ENCODE measurements at regions not wholly inside any gene's neighbourhood (a gene's known extent, or its start where the extent isn't known, plus 50 kb on each side); places are given as distances from the start of the nearest gene placed in this dataset.

DNA sequence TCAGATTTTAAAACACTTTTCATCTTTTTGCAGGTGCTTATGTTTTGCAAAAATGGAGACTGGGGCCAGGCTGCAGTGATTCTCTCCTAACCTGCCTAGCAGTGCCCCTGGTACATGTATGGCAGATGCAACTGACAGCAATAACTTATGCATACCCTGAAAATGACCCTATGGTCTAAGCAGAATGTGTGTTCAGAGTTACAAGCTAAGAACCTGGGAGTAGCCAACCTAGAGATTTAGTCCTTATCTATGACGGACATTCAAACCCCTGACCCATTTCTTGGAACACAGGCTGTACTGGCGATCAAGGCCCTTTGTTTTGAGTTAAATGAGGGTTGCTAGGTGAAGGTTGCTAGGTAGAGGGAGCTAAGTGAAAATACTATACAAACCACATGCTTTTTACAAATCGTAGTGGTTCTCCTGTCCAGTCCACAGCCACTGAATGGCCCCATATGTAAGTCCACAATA, 184.9 kb upstream of the SESN3 start:
- H2AFZ ChIP-seq (ENCODE audit: low read depth, low read length, poor library complexity, severe bottlenecking) = no peak overlapping the region
- ChIA-PET CTCF (no interaction called here), POLR2A (no interaction called here), RAD21 (ENCODE audit: low non-redundant PET in 1 of 2, low total read pairs in 2 of 2, uncharacterized antibody in 2 of 2, unreplicated experiment in 2 of 2) (no interaction called here)
- H3K4me2 ChIP-seq (ENCODE audit: low read length) = no peak overlapping the region
- no peak overlapping the region for H3K4me3 ChIP-seq (replicated peaks in 1 of 2; ENCODE audit: low read depth in 1 of 2, low read length in 2 of 2)
- no peak overlapping the region for H3K27ac ChIP-seq (ENCODE audit: low read depth, low read length)
- H3K27me3 ChIP-seq (ENCODE audit: insufficient read depth, low read length) = no peaks in the 10 kb centered on the region; the same call in 1 of the 2 replicates
- DNase-seq (ENCODE audit: low read depth, low spot score) (no peak), ATAC-seq (no peak)
- no peaks in the 10 kb centered on the region for H3K79me2 ChIP-seq (ENCODE audit: insufficient read depth, low read length)
- H3K36me3 ChIP-seq (ENCODE audit: control insufficient read depth in 1 of 2, insufficient read depth in 2 of 2, low read length in 2 of 2) = no peaks in the 10 kb centered on the region
- intact Hi-C loops (cut with micrococcal nuclease) = no loop called here
- H4K20me1 ChIP-seq (ENCODE audit: insufficient read depth) = no peaks in the 10 kb centered on the region
- H3K9ac ChIP-seq (ENCODE audit: low read length) = no peak overlapping the region
- H3K9me3 ChIP-seq (ENCODE audit: control insufficient read depth in 1 of 2, insufficient read depth in 1 of 2, low read depth in 1 of 2, low read length in 2 of 2) = no peaks in the 10 kb centered on the region
- no peaks in the 10 kb centered on the region for H3K4me1 ChIP-seq (ENCODE audit: control insufficient read depth in 1 of 2, insufficient read depth in 2 of 2, low read length in 2 of 2)
- no TSS peak for BruUV-seq (replicated peaks)
- TF ChIP-seq, protein P1, sequence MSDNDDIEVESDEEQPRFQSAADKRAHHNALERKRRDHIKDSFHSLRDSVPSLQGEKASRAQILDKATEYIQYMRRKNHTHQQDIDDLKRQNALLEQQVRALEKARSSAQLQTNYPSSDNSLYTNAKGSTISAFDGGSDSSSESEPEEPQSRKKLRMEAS (IDR thresholded peaks at IDR 0.05) = no peak
- TF ChIP-seq EZH2phosphoT487 (IDR thresholded peaks at IDR 0.05; ENCODE audit: borderline replicate concordance) = no peak
- no peak for TF ChIP-seq EGR1 (IDR thresholded peaks at IDR 0.05; ENCODE audit: low read depth)
- no peak for TF ChIP-seq SRF (IDR thresholded peaks at IDR 0.05; ENCODE audit: low read depth)
- TF ChIP-seq, protein P2, sequence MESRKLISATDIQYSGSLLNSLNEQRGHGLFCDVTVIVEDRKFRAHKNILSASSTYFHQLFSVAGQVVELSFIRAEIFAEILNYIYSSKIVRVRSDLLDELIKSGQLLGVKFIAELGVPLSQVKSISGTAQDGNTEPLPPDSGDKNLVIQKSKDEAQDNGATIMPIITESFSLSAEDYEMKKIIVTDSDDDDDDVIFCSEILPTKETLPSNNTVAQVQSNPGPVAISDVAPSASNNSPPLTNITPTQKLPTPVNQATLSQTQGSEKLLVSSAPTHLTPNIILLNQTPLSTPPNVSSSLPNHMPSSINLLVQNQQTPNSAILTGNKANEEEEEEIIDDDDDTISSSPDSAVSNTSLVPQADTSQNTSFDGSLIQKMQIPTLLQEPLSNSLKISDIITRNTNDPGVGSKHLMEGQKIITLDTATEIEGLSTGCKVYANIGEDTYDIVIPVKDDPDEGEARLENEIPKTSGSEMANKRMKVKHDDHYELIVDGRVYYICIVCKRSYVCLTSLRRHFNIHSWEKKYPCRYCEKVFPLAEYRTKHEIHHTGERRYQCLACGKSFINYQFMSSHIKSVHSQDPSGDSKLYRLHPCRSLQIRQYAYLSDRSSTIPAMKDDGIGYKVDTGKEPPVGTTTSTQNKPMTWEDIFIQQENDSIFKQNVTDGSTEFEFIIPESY (IDR thresholded peaks at IDR 0.05; ENCODE audit: extremely low read depth, insufficient replicate concordance, low read length) = no peak
- TF ChIP-seq, protein P3, sequence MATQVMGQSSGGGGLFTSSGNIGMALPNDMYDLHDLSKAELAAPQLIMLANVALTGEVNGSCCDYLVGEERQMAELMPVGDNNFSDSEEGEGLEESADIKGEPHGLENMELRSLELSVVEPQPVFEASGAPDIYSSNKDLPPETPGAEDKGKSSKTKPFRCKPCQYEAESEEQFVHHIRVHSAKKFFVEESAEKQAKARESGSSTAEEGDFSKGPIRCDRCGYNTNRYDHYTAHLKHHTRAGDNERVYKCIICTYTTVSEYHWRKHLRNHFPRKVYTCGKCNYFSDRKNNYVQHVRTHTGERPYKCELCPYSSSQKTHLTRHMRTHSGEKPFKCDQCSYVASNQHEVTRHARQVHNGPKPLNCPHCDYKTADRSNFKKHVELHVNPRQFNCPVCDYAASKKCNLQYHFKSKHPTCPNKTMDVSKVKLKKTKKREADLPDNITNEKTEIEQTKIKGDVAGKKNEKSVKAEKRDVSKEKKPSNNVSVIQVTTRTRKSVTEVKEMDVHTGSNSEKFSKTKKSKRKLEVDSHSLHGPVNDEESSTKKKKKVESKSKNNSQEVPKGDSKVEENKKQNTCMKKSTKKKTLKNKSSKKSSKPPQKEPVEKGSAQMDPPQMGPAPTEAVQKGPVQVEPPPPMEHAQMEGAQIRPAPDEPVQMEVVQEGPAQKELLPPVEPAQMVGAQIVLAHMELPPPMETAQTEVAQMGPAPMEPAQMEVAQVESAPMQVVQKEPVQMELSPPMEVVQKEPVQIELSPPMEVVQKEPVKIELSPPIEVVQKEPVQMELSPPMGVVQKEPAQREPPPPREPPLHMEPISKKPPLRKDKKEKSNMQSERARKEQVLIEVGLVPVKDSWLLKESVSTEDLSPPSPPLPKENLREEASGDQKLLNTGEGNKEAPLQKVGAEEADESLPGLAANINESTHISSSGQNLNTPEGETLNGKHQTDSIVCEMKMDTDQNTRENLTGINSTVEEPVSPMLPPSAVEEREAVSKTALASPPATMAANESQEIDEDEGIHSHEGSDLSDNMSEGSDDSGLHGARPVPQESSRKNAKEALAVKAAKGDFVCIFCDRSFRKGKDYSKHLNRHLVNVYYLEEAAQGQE (IDR thresholded peaks at IDR 0.05; ENCODE audit: low read depth) = no peak
- TF ChIP-seq JUND (IDR thresholded peaks at IDR 0.05) = no peak
- no peak for TF ChIP-seq YY1 (IDR thresholded peaks at IDR 0.05; ENCODE audit: extremely low read depth, insufficient replicate concordance, low read depth, low read length)
- TF ChIP-seq ZFX (IDR thresholded peaks at IDR 0.05) = no peak
- no peak for TF ChIP-seq RAD21 (IDR thresholded peaks at IDR 0.05; ENCODE audit: low read depth)
- TF ChIP-seq TCF7L2 (IDR thresholded peaks at IDR 0.05; ENCODE audit: borderline replicate concordance, extremely low read depth, insufficient read depth, insufficient read length) = no peak
- no peak for TF ChIP-seq ELF1 (IDR thresholded peaks at IDR 0.05; ENCODE audit: borderline replicate concordance, low read depth)
- TF ChIP-seq SIN3A (IDR thresholded peaks at IDR 0.05; ENCODE audit: low read depth) = no peak
- TF ChIP-seq SP1 (IDR thresholded peaks at IDR 0.05; ENCODE audit: low read depth) = no peak
- no peak for TF ChIP-seq POLR2A (IDR thresholded peaks at IDR 0.05; ENCODE audit: borderline replicate concordance, extremely low read depth, insufficient read depth, insufficient read length)
- TF ChIP-seq EZH2 (IDR thresholded peaks at IDR 0.05) = no peak
- no peak for TF ChIP-seq ZNF274 (IDR thresholded peaks at IDR 0.05; ENCODE audit: low read depth, low read length)
- H3K9me2 ChIP-seq (ENCODE audit: insufficient read depth) = no peaks in the 10 kb centered on the region

Measured in HCT116 (cell line).